NCI-H510A treated with DMSO at 0.1 percent for 48 hours (cell line): ENCODE measurements at regions not wholly inside any gene's neighbourhood (a gene's known extent, or its start where the extent isn't known, plus 50 kb on each side); places are given as distances from the start of the nearest gene placed in this dataset.
A peak's percentile ranks its signal among the peaks of the same experiment; 100 is the strongest.
"Not testable (repeated sequence)": the region's sequence is repeated elsewhere in the genome, so short reads cannot be mapped to it uniquely, and the experiment has no call there.

Source experiments
- DNase-seq: peaks from one replicate; lab custom pipeline; 2025; lab: John Stamatoyannopoulos, UW

GRCh38 chr14:97802430-97803373 lies 1005.5 kb downstream of the VRK1 start:
- DNase-seq: no peak

DNA sequence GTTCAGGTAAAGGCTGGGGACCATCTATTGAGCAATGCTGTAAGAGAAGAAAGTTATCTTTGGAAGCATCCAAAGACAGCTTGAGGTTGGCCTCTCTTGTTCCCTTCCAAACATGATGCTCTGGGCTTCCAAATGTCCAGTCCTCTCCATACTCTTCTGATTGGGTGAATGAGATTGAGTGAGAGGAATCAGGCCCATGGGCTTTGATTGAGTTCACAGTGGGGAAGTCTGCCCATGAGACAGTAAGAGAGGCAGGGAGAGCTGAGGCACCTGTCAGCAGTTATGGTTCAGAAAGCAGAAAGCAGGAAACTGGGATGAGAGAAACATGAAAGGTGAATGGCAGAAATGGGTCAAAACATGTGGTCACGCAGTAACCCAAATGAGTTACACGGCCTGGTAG lies 1006.9 kb downstream of the VRK1 start:
- no peak for DNase-seq

DNA sequence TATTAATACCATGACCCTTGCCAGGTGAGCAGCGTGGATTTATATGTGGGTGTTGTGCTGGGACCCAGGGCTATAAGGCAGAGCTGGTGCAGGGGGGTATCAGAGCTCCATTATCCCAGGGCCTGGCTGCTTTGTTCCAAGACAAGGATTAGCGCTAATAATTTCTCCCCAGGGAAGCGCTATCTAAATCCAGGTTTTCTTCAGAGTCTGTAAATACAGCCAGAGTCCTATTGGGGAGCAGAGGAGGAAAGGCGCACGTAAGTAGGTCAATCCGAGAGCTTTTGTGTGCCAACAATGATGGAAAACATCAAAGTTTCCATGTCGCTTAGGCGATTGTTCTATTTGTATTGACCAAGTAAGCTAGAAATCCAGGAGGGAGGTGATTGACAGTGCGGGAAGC lies 1009.7 kb downstream of the VRK1 start:
- no peak for DNase-seq

GRCh38 chr14:97808541-97808940 lies 1011.4 kb downstream of the VRK1 start:
- DNase-seq: not testable (repeated sequence)

DNA sequence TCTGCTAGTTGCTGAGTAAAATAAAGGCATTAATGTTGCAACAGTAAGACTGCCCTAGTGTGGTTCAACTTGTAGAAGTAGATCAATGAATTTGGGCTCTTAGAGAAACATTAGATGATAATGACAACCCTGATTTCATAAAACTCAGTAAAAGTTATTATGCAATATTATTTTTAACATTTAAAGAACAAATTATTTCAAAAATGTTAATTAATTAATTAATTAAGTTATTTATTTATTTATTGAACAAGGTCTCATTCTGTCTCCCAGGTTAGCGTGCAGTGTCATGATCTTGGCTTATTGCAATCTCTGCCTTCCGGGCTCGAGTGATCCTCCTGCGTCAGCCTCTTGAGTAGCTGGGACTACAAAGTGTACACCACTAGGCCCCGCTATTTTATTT lies 1016.4 kb downstream of the VRK1 start:
- DNase-seq: no peak

GRCh38 chr14:97820781-97821180 lies 1023.6 kb downstream of the VRK1 start:
- DNase-seq: no peak

DNA sequence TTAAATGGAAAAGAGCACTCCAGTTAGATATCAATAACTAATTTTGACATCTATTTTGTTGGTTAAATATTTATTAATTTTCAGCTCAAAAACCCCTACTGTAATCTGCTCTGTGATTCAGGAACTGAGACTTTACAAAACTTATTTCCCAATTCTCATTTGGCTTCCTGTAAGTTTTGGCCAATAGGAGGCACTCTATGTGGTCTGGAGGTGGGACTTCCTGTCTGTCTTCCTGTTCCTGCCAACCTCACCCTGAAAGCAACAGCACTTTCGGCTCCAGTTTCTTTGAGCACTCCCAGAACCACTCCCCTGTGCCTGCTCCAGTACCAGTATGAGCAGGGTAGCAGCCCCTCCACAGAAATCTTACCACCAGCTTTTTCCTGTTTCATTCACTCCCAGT lies 1027.0 kb downstream of the VRK1 start:
- no peak for DNase-seq

DNA sequence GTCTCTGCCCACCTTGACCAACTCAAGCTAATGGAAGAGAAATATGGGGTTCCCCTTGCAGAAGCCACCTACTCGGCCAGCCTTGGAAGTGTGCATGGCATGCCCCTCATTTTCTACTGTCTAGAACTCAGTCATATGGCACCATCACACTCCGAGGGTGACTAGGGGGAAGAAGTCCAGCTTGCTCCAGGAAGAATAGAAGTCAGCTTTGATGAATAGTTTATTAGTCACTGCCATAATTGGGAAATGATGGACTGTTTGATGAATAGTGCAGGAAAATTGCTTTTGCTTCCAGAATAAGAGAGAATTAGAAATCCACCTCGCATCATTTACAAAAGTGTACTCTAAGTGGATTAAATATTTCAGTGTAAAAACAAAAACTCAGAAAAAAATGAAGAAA lies 1030.6 kb downstream of the VRK1 start:
- no peak for DNase-seq

- DNase-seq: no peak
Measured at GRCh38 chr14:97832776-97833175, 1035.6 kb downstream of the VRK1 start.

- no peak for DNase-seq
Measured at GRCh38 chr14:97838986-97839385, 1041.8 kb downstream of the VRK1 start.

GRCh38 chr14:97840159-97840558 lies 1043.0 kb downstream of the VRK1 start:
- DNase-seq: no peak

GRCh38 chr14:97841762-97842161 lies 1044.6 kb downstream of the VRK1 start:
- DNase-seq: no peak

DNA sequence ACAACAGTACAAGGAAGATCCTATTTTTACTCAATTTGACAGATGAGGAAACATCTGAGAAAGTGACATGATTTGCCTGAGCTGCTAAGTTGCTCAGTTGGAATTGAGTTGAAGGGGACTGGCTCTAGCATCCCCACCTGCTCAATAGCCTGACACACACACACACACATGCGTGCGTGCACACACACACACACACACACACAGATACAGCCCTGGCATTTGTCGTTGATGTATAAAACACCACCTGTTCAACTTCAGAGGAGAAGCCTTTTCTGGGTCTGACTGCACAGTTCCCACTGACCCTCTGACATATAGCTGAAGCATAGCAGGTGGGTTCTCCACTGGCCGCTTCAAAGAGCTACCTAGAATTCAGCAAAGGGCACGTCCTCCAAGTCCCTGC lies 1045.9 kb downstream of the VRK1 start:
- no peak for DNase-seq

GRCh38 chr14:97844042-97844441 lies 1046.9 kb downstream of the VRK1 start:
- DNase-seq: no peak

DNA sequence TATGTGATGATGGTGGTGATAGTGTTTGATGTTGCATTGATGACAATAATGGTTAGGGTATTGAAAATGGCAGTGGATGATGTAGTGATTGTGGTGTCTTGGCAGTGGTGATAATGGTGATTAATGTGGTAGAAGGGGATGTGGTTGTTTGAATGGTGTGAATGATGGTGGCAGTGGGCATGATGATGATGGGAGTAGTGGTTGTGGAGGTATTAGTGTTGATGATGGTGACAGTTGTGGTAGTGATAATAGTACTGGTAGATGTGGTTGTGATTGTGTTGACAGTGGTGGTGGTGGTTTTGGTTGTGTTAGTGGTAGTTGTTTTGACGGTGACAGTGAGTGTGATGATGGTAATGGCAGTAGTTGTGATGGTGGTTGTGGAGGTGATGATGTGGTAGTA lies 1049.0 kb downstream of the VRK1 start:
- DNase-seq: no peak

- DNase-seq: peak; percentile 81
Measured at GRCh38 chr14:97848317-97848980, 1051.3 kb downstream of the VRK1 start.

DNA sequence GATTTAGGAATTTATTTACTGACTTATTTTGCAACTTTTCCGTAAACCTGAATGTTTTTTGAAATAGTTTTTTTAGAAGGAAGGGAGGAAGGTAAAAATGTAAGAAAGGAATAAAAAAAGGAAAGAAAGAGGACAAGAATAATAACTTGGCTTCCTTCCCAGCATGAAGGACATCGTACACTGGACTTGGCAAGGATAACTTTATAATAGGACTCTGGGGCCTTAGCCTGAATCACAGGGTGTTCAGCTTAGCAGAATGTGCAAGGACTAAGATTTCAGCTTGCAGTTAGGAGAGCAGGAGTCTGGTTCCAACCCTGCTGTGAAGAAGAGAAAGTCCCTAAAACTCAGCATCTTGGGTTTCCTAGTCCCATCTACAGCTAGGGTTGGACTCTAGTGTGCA lies 1053.3 kb downstream of the VRK1 start:
- DNase-seq: no peak

DNA sequence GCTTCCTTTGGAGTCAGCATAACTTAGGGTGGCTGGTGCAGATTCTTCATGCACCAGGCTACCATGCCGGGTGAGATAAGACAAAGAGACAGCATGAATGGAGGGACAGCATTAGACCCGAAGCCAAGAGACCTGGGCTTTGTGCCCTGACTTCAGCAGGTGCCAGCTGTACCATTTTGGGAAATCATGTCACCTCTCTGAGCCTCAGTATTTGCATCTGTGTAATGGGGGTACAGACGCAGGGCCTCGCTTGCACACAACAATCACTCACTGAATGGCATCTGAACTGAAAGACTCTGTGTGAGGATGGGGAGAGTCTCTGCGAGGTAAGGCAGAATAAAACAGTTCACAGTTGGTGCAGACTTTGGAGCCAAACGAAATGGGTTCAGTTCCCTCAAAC lies 1053.7 kb downstream of the VRK1 start:
- DNase-seq: no peak

DNA sequence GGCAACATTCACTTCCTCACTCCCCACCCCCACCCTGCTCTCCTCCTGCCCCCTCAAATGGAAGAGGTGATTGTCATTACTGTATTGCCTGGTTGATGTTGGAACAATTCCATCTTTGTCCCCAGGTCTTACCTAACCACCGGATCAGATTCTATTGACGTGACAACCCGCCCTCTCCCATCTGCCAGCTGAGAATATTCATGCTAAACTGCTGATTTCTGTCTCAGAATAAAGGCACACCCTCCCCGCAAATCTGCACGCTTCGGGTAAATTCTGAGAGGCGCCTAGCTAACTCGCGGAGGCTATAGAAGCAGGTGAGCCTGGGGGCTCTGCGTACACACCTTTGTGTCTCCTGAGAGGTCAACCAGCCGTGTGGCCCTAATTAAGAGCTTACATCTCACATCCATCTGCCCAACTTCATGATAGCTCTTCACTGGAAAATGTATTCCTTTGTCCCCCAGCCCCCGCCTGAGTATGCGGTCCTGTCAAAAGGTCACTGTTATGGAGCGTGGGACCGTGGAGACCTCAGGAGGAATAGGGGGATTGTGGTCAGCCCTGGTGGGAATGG lies 1054.3 kb downstream of the VRK1 start:
- peak; percentile 31 for DNase-seq

- DNase-seq: no peak
Measured at GRCh38 chr14:97854918-97855317, 1057.7 kb downstream of the VRK1 start.

DNA sequence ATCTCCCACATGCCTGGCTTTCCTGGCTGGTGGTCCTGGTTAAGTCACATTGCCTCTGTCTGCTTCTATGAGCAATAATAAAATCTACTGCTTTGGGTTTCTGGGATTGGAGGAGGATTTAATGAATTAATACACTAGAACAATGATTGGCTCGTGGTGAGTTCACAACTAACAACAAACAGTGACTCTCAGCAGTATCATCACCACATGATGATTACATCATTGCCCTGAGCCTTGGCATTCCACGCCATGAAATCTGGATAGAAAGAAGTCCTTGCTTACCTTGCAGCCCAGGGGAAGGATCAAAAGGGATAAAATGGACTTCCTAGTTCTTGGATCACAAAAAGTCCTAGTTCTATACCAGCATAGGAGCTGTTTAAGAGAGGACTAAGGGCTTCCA lies 1069.0 kb downstream of the VRK1 start:
- DNase-seq: no peak

DNA sequence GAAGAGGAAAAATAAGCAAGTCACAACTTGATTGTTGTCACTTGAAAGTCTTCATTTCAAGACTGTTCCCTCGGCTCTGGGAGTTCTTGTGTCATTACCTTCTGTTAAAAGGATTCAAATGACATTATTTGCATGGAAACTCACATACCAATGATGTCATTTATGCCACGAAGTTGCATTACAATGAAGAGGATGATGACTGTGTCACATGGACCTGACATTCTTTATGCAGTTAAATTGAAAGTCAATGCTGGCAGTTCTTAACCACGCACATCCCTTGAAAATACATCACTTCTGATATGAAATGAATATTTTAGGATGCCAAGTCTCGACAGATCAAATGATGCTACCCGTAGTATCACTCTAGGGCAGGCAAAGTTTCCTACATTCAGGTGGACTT lies 1069.5 kb downstream of the VRK1 start:
- DNase-seq: no peak

GRCh38 chr14:97873291-97873690 lies 1076.1 kb downstream of the VRK1 start:
- no peak for DNase-seq
